Activated T-helper 17 cell treated with anti-CD3 and anti-CD28 coated beads, Interleukin-2, amount 50 U/mL, for 72 hours (primary cell): ENCODE measurements at regions not wholly inside any gene's neighbourhood (a gene's known extent, or its start where the extent isn't known, plus 50 kb on each side); places are given as distances from the start of the nearest gene placed in this dataset.

ENCODE experiments used
- ATAC-seq: fragments of 150-1000 bp; cut with Tn5 transposase; replicated peaks from 2 replicates; pipeline ENCODE4 v1.10.0; 2021; ENCODE audit warnings: mild to moderate bottlenecking, moderate library complexity
- H3K27ac Mint-ChIP-seq: one replicate; pipeline ENCODE4 v1.8.0; 2022; ENCODE audit warnings: mixed read lengths
- H3K27me3 Mint-ChIP-seq: one replicate; pipeline ENCODE4 v1.8.0; 2022; ENCODE audit warnings: mixed read lengths
- H3K36me3 Mint-ChIP-seq: one replicate; pipeline ENCODE4 v1.8.0; 2022; ENCODE audit warnings: low read depth, mild to moderate bottlenecking, mixed read lengths
- H3K4me1 Mint-ChIP-seq: one replicate; pipeline ENCODE4 v1.8.0; 2022; ENCODE audit warnings: mixed read lengths
- H3K4me3 Mint-ChIP-seq: one replicate; pipeline ENCODE4 v1.8.0; 2022; ENCODE audit warnings: mild to moderate bottlenecking, mixed read lengths
- H3K9me3 Mint-ChIP-seq: one replicate; pipeline ENCODE4 v1.8.0; 2022; ENCODE audit warnings: mixed read lengths

GRCh38 chr2:226143091-226143490 is 656.5 kb downstream of the IRS1 start:
- H3K27me3 Mint-ChIP-seq, result peaks cover 4% of the 10 kb centered on the region
- no peaks in the 10 kb centered on the region for H3K36me3 Mint-ChIP-seq
- no peak overlapping the region for H3K27ac Mint-ChIP-seq
- H3K9me3 Mint-ChIP-seq, result no peaks in the 10 kb centered on the region
- no peak for ATAC-seq
- H3K4me1 Mint-ChIP-seq, result no peaks in the 10 kb centered on the region
- no peak overlapping the region for H3K4me3 Mint-ChIP-seq

GRCh38 chr2:226142463-226142862 is 657.2 kb downstream of the IRS1 start:
- H3K27me3 Mint-ChIP-seq, result peaks cover 4% of the 10 kb centered on the region
- no peak for ATAC-seq
- no peaks in the 10 kb centered on the region for H3K4me1 Mint-ChIP-seq
- no peak overlapping the region for H3K27ac Mint-ChIP-seq
- no peaks in the 10 kb centered on the region for H3K36me3 Mint-ChIP-seq
- no peak overlapping the region for H3K4me3 Mint-ChIP-seq
- H3K9me3 Mint-ChIP-seq, result no peaks in the 10 kb centered on the region

- Mint-ChIP-seq H3K27me3 (peaks cover 4% of the 10 kb centered on the region), H3K36me3 (no peaks in the 10 kb centered on the region), H3K4me1 (no peaks in the 10 kb centered on the region), H3K9me3 (no peaks in the 10 kb centered on the region), H3K4me3 (no peak overlapping the region), H3K27ac (no peak overlapping the region)
- no peak for ATAC-seq
Observed at GRCh38 chr2:226140594-226140993, 659.0 kb downstream of the IRS1 start.

- ATAC-seq, result no peak
- Mint-ChIP-seq H3K36me3 (no peaks in the 10 kb centered on the region), H3K4me1 (no peaks in the 10 kb centered on the region)
Observed at GRCh38 chr2:226139759-226140158, 659.9 kb downstream of the IRS1 start.

GRCh38 chr2:226137201-226137811 is 662.3 kb downstream of the IRS1 start:
- Mint-ChIP-seq H3K27me3 (peaks cover 15% of the 10 kb centered on the region), H3K36me3 (no peaks in the 10 kb centered on the region), H3K9me3 (no peaks in the 10 kb centered on the region), H3K27ac (no peak overlapping the region), H3K4me1 (no peaks in the 10 kb centered on the region), H3K4me3 (no peak overlapping the region)
- ATAC-seq, result no peak

More at GRCh38 chr2:226139759-226140158, 659.9 kb downstream of the IRS1 start:
- H3K27ac Mint-ChIP-seq, result no peak overlapping the region
- H3K4me3 Mint-ChIP-seq, result no peak overlapping the region
- no peaks in the 10 kb centered on the region for H3K9me3 Mint-ChIP-seq
- H3K27me3 Mint-ChIP-seq, result peaks cover 4% of the 10 kb centered on the region

- no peak for ATAC-seq
- no peaks in the 10 kb centered on the region for H3K36me3 Mint-ChIP-seq
- H3K27ac Mint-ChIP-seq, result no peak overlapping the region
- no peaks in the 10 kb centered on the region for H3K4me1 Mint-ChIP-seq
- H3K27me3 Mint-ChIP-seq, result peaks cover 18% of the 10 kb centered on the region
- no peak overlapping the region for H3K4me3 Mint-ChIP-seq
- H3K9me3 Mint-ChIP-seq, result no peaks in the 10 kb centered on the region
Observed at GRCh38 chr2:226136739-226137138, 662.9 kb downstream of the IRS1 start.

GRCh38 chr2:226135861-226136548 is 663.6 kb downstream of the IRS1 start:
- Mint-ChIP-seq H3K27ac (no peak overlapping the region), H3K4me3 (no peak overlapping the region), H3K27me3 (peaks cover 18% of the 10 kb centered on the region), H3K4me1 (no peaks in the 10 kb centered on the region), H3K9me3 (no peaks in the 10 kb centered on the region), H3K36me3 (no peaks in the 10 kb centered on the region)
- ATAC-seq, result no peak

GRCh38 chr2:226132323-226133215 is 667.1 kb downstream of the IRS1 start:
- no peaks in the 10 kb centered on the region for H3K9me3 Mint-ChIP-seq
- H3K4me1 Mint-ChIP-seq, result no peaks in the 10 kb centered on the region
- no peak for ATAC-seq
- H3K4me3 Mint-ChIP-seq, result no peak overlapping the region
- H3K27ac Mint-ChIP-seq, result no peak overlapping the region
- H3K36me3 Mint-ChIP-seq, result no peaks in the 10 kb centered on the region
- H3K27me3 Mint-ChIP-seq, result peaks cover 14% of the 10 kb centered on the region

- Mint-ChIP-seq H3K27ac (no peak overlapping the region), H3K27me3 (peaks cover 14% of the 10 kb centered on the region), H3K4me1 (no peaks in the 10 kb centered on the region), H3K4me3 (no peak overlapping the region), H3K36me3 (no peaks in the 10 kb centered on the region), H3K9me3 (no peaks in the 10 kb centered on the region)
- no peak for ATAC-seq
Observed at GRCh38 chr2:226131299-226131784, 668.3 kb downstream of the IRS1 start.

- Mint-ChIP-seq H3K27ac (no peak overlapping the region), H3K4me1 (no peaks in the 10 kb centered on the region), H3K27me3 (peaks cover 14% of the 10 kb centered on the region), H3K9me3 (no peaks in the 10 kb centered on the region), H3K36me3 (no peaks in the 10 kb centered on the region), H3K4me3 (no peak overlapping the region)
- ATAC-seq, result no peak
Observed at GRCh38 chr2:226130192-226130591, 669.4 kb downstream of the IRS1 start.

GRCh38 chr2:226127682-226128081 is 671.9 kb downstream of the IRS1 start:
- H3K27me3 Mint-ChIP-seq, result peaks cover 6% of the 10 kb centered on the region
- no peaks in the 10 kb centered on the region for H3K36me3 Mint-ChIP-seq
- H3K27ac Mint-ChIP-seq, result no peak overlapping the region
- H3K4me3 Mint-ChIP-seq, result no peak overlapping the region
- no peaks in the 10 kb centered on the region for H3K4me1 Mint-ChIP-seq
- ATAC-seq, result no peak
- H3K9me3 Mint-ChIP-seq, result no peaks in the 10 kb centered on the region

- peaks cover 4% of the 10 kb centered on the region for H3K27me3 Mint-ChIP-seq
- no peak overlapping the region for H3K27ac Mint-ChIP-seq
- no peak for ATAC-seq
- no peaks in the 10 kb centered on the region for H3K36me3 Mint-ChIP-seq
- H3K4me1 Mint-ChIP-seq, result no peaks in the 10 kb centered on the region
- no peak overlapping the region for H3K4me3 Mint-ChIP-seq
- H3K9me3 Mint-ChIP-seq, result no peaks in the 10 kb centered on the region
Observed at GRCh38 chr2:226126104-226126503, 673.5 kb downstream of the IRS1 start.

GRCh38 chr2:226125176-226125883 is 674.3 kb downstream of the IRS1 start:
- Mint-ChIP-seq H3K9me3 (no peaks in the 10 kb centered on the region), H3K36me3 (no peaks in the 10 kb centered on the region), H3K27ac (no peak overlapping the region), H3K4me3 (no peak overlapping the region), H3K27me3 (peaks cover 4% of the 10 kb centered on the region), H3K4me1 (no peaks in the 10 kb centered on the region)
- ATAC-seq, result no peak

- H3K9me3 Mint-ChIP-seq, result no peaks in the 10 kb centered on the region
Observed at GRCh38 chr2:226124548-226125011, 675.0 kb downstream of the IRS1 start.

More at GRCh38 chr2:226124548-226125011, 675.0 kb downstream of the IRS1 start:
- no peak overlapping the region for H3K27ac Mint-ChIP-seq
- H3K36me3 Mint-ChIP-seq, result no peaks in the 10 kb centered on the region
- peaks cover 4% of the 10 kb centered on the region for H3K27me3 Mint-ChIP-seq
- H3K4me1 Mint-ChIP-seq, result no peaks in the 10 kb centered on the region
- ATAC-seq, result no peak
- H3K4me3 Mint-ChIP-seq, result no peak overlapping the region
